CD4-positive, alpha-beta T cell treated with Interleukin-15 for 1 hour (primary cell): ENCODE measurements at regions not wholly inside any gene's neighbourhood (a gene's known extent, or its start where the extent isn't known, plus 50 kb on each side); places are given as distances from the start of the nearest gene placed in this dataset.
"Not testable (repeated sequence)": the region's sequence is repeated elsewhere in the genome, so short reads cannot be mapped to it uniquely, and the experiment has no call there.

Experiments used
- DNase-seq: peaks from one replicate; pipeline ENCODE4 v3.0.0-alpha.2; 2020

- no peak for DNase-seq
These were observed 74.9 kb downstream of the ALG10 start for GRCh38 chr12:34097213-34097612.

- DNase-seq, result no peak
These were observed 83.2 kb downstream of the ALG10 start for GRCh38 chr12:34105392-34105933.

- no peak for DNase-seq
These were observed 83.9 kb downstream of the ALG10 start for GRCh38 chr12:34106172-34106571.

GRCh38 chr12:34107016-34107415 is 84.7 kb downstream of the ALG10 start:
- DNase-seq, result no peak

GRCh38 chr12:34107781-34108404 is 85.6 kb downstream of the ALG10 start:
- DNase-seq, result no peak

GRCh38 chr12:34108405-34108803 is 86.1 kb downstream of the ALG10 start:
- DNase-seq, result no peak

- DNase-seq, result no peak
These were observed 86.7 kb downstream of the ALG10 start for GRCh38 chr12:34108967-34109366.

GRCh38 chr12:34109390-34109789 is 87.1 kb downstream of the ALG10 start:
- DNase-seq, result no peak

GRCh38 chr12:34109909-34110531 is 87.7 kb downstream of the ALG10 start:
- not testable (repeated sequence) for DNase-seq

GRCh38 chr12:34119366-34119765 is 97.1 kb downstream of the ALG10 start:
- DNase-seq, result no peak

GRCh38 chr12:34121360-34121759 is 99.1 kb downstream of the ALG10 start:
- DNase-seq, result no peak

- peak; percentile 30 for DNase-seq
These were observed 100.8 kb downstream of the ALG10 start for GRCh38 chr12:34123092-34123491.

- DNase-seq, result no peak
These were observed 102.3 kb downstream of the ALG10 start for GRCh38 chr12:34124608-34125007.

- DNase-seq, result no peak
These were observed 103.9 kb downstream of the ALG10 start for GRCh38 chr12:34126239-34126641.

GRCh38 chr12:34126805-34127204 is 104.5 kb downstream of the ALG10 start:
- no peak for DNase-seq

- not testable (repeated sequence) for DNase-seq
These were observed 105.1 kb downstream of the ALG10 start for GRCh38 chr12:34127379-34127778.

- no peak for DNase-seq
These were observed 120.1 kb downstream of the ALG10 start for GRCh38 chr12:34142430-34142829.

GRCh38 chr12:34151019-34151418 is 128.7 kb downstream of the ALG10 start:
- no peak for DNase-seq

- no peak for DNase-seq
These were observed 141.1 kb downstream of the ALG10 start for GRCh38 chr12:34163443-34163842.

GRCh38 chr12:34166427-34167060 is 144.2 kb downstream of the ALG10 start:
- DNase-seq, result no peak

GRCh38 chr12:34168507-34168906 is 146.2 kb downstream of the ALG10 start:
- DNase-seq, result not testable (repeated sequence)

- no peak for DNase-seq
These were observed 164.2 kb downstream of the ALG10 start for GRCh38 chr12:34186492-34186891.

- no peak for DNase-seq
These were observed 166.7 kb downstream of the ALG10 start for GRCh38 chr12:34188974-34189373.

GRCh38 chr12:34190054-34190453 is 167.8 kb downstream of the ALG10 start:
- DNase-seq, result no peak
